HCT116 (cell line): ENCODE measurements at regions not wholly inside any gene's neighbourhood (a gene's known extent, or its start where the extent isn't known, plus 50 kb on each side); places are given as distances from the start of the nearest gene placed in this dataset.

ENCODE experiments used
- ATAC-seq: fragments of 200-7000 bp; cut with Tn5 transposase; 2 replicates; pipeline ENCODE4 v1.9.1; 2020; ENCODE audit warnings: mild to moderate bottlenecking, moderate library complexity
- BruUV-seq: library from RNA; stranded (reverse); fragments of 400-500 nt; replicated peaks from 2 replicates; lab custom pipeline; 2021; lab: Mats Ljungman, UMichigan
- CTCF ChIA-PET: fragments of 300-600 bp; sonication (Branson Sonifier 250); formaldehyde crosslinking; loops from one replicate; lab custom pipeline; 2021; ENCODE audit warnings: antibody characterized with exemption; lab: Charles Lee
- POLR2A ChIA-PET: fragments of 300-600, 350-600 bp; sonication (Branson Sonifier 250); formaldehyde crosslinking; loops from one replicate; lab custom pipeline; 2021; ENCODE audit warnings: antibody characterized with exemption; lab: Charles Lee
- RAD21 ChIA-PET, 2 experiments: fragments of 300-600 bp; sonication (Branson Sonifier 250); formaldehyde crosslinking; loops; one replicate each; lab custom pipeline; 2023; ENCODE audit warnings: low total read pairs in 2 of 2; ENCODE audit not compliant: uncharacterized antibody in 2 of 2, unreplicated experiment in 2 of 2, low non-redundant PET in 1 of 2; lab: Charles Lee
- DNase-seq: peaks from one replicate; pipeline ENCODE4 v3.0.0-alpha.2; 2010; ENCODE audit warnings: low read depth, low spot score
- H2AFZ ChIP-seq: fragments of 200-600 bp; shearing (Covaris generic), sonication (generic); 2 replicates; pipeline ENCODE4 v1.6.1; 2017; ENCODE audit warnings: low read depth, mixed run types, mixed read lengths, antibody characterized with exemption, low read length; ENCODE audit not compliant: poor library complexity, severe bottlenecking
- H3K27ac ChIP-seq: 2 replicates; pipeline ENCODE4 v1.5.1; 2012; ENCODE audit warnings: low read depth, low read length
- H3K27me3 ChIP-seq: fragments of 200-600 bp; sonication (generic); 2 replicates; pipeline ENCODE4 v1.6.1; 2016; ENCODE audit warnings: mixed run types, low read length, mixed read lengths; ENCODE audit not compliant: insufficient read depth
- H3K36me3 ChIP-seq, 2 experiments: fragments of 200-500 bp in 1 of 2; fragments of 200-600 bp in 1 of 2; sonication (Bioruptor generic) in 1 of 2; sonication (generic) in 1 of 2; 2 replicates each; pipeline versions ENCODE4 v1.5.1 to v1.6.1; 2014 to 2016; ENCODE audit warnings: low read length in 2 of 2, inconsistent platforms in 1 of 2, mixed read lengths in 1 of 2, mixed run types in 1 of 2; ENCODE audit not compliant: insufficient read depth in 2 of 2, control insufficient read depth in 1 of 2
- H3K4me1 ChIP-seq, 2 experiments: fragments of 200-600 bp in 1 of 2; sonication (generic) in 1 of 2; 2 replicates each; pipeline versions ENCODE4 v1.5.1 to v1.6.1; 2012 to 2017; ENCODE audit warnings: low read length in 2 of 2, inconsistent platforms in 1 of 2, mild to moderate bottlenecking in 1 of 2, mixed read lengths in 1 of 2, mixed run types in 1 of 2, moderate library complexity in 1 of 2; ENCODE audit not compliant: insufficient read depth in 2 of 2, control insufficient read depth in 1 of 2
- H3K4me2 ChIP-seq: fragments of 200-600 bp; sonication (generic); 2 replicates; pipeline ENCODE4 v1.6.1; 2017; ENCODE audit warnings: mixed run types, low read length, mixed read lengths
- H3K4me3 ChIP-seq, 2 experiments: fragments of 200-600 bp in 1 of 2; sonication (generic) in 1 of 2; replicated peaks in 1 of 2; 2 replicates each; pipeline ENCODE4 v1.5.1; 2011 to 2016; ENCODE audit warnings: low read length in 2 of 2, control low read depth in 1 of 2, low read depth in 1 of 2, mild to moderate bottlenecking in 1 of 2, mixed read lengths in 1 of 2, mixed run types in 1 of 2
- H3K79me2 ChIP-seq: fragments of 200-600 bp; sonication (generic); 2 replicates; pipeline ENCODE4 v1.6.1; 2017; ENCODE audit warnings: mild to moderate bottlenecking, mixed run types, low read length, moderate library complexity, mixed read lengths; ENCODE audit not compliant: insufficient read depth
- H3K9ac ChIP-seq: fragments of 200-600 bp; sonication (generic); 2 replicates; pipeline ENCODE4 v1.6.1; 2016; ENCODE audit warnings: low read length, mixed read lengths
- H3K9me2 ChIP-seq: fragments of 200-600 bp; sonication (generic), shearing (Covaris generic); 2 replicates; pipeline ENCODE4 v1.6.1; 2017; ENCODE audit warnings: mixed run types, mild to moderate bottlenecking, moderate library complexity; ENCODE audit not compliant: insufficient read depth
- H3K9me3 ChIP-seq, 2 experiments: fragments of 200-500 bp in 1 of 2; fragments of 200-600 bp in 1 of 2; sonication (Bioruptor generic) in 1 of 2; sonication (generic) in 1 of 2; 2 replicates each; pipeline ENCODE4 v1.6.1; 2014 to 2017; ENCODE audit warnings: low read length in 2 of 2, mixed read lengths in 2 of 2, inconsistent platforms in 1 of 2, low read depth in 1 of 2, mild to moderate bottlenecking in 1 of 2, mixed run types in 1 of 2, moderate library complexity in 1 of 2; ENCODE audit not compliant: control insufficient read depth in 1 of 2, insufficient read depth in 1 of 2
- H4K20me1 ChIP-seq: fragments of 200-600 bp; sonication (generic), shearing (Covaris generic); 2 replicates; pipeline ENCODE4 v1.6.1; 2017; ENCODE audit warnings: mixed run types, mild to moderate bottlenecking, moderate library complexity; ENCODE audit not compliant: insufficient read depth
- CBX3 ChIP-seq: IDR thresholded peaks from 2 replicates; pipeline ENCODE4 v1.6.1; 2012; ENCODE audit warnings: low read depth
- ELF1 ChIP-seq: IDR thresholded peaks from 2 replicates; pipeline ENCODE4 v1.6.1; 2012; ENCODE audit warnings: low read depth, borderline replicate concordance
- EZH2phosphoT487 ChIP-seq: fragments of 200-600 bp; IDR thresholded peaks from 2 replicates; pipeline ENCODE4 v1.6.1; 2018; ENCODE audit warnings: antibody characterized with exemption, borderline replicate concordance
- JUND ChIP-seq: IDR thresholded peaks from 2 replicates; pipeline ENCODE4 v1.6.1; 2012
- MAX ChIP-seq: IDR thresholded peaks from 2 replicates; pipeline ENCODE4 v1.6.1; 2012
- POLR2A ChIP-seq: IDR thresholded peaks from 2 replicates; pipeline ENCODE4 v1.7.0; 2011; ENCODE audit warnings: borderline replicate concordance; ENCODE audit not compliant: insufficient read depth, insufficient read length; ENCODE audit errors: extremely low read depth
- POLR2AphosphoS5 ChIP-seq: IDR thresholded peaks from 2 replicates; pipeline ENCODE4 v1.6.1; 2011; ENCODE audit warnings: mild to moderate bottlenecking, low read depth, low read length, moderate library complexity
- REST ChIP-seq: IDR thresholded peaks from 2 replicates; pipeline ENCODE4 v1.6.1; 2012; ENCODE audit warnings: low read depth
- SIN3A ChIP-seq: IDR thresholded peaks from 2 replicates; pipeline ENCODE4 v1.6.1; 2012; ENCODE audit warnings: low read depth
- SRF ChIP-seq: IDR thresholded peaks from 2 replicates; pipeline ENCODE4 v1.6.1; 2012; ENCODE audit warnings: low read depth
- TCF7L2 ChIP-seq: IDR thresholded peaks from 2 replicates; pipeline ENCODE4 v1.7.0; 2011; ENCODE audit warnings: borderline replicate concordance, inconsistent platforms; ENCODE audit not compliant: insufficient read depth, insufficient read length; ENCODE audit errors: extremely low read depth
- ZNF274 ChIP-seq: fragments of 200-500 bp; sonication (Bioruptor generic); IDR thresholded peaks from 2 replicates; pipeline ENCODE4 v1.6.1; 2014; ENCODE audit warnings: mild to moderate bottlenecking, low read depth, low read length, inconsistent platforms
- intact Hi-C: fragments of 100-400 bp; cut with micrococcal nuclease; formaldehyde crosslinking; loops from 2 replicates; pipeline ENCODE4 v1.10.0; 2022
- TF ChIP-seq, protein P1 (sequence below): IDR thresholded peaks from 2 replicates; pipeline ENCODE4 v1.6.1; 2012

DNA sequence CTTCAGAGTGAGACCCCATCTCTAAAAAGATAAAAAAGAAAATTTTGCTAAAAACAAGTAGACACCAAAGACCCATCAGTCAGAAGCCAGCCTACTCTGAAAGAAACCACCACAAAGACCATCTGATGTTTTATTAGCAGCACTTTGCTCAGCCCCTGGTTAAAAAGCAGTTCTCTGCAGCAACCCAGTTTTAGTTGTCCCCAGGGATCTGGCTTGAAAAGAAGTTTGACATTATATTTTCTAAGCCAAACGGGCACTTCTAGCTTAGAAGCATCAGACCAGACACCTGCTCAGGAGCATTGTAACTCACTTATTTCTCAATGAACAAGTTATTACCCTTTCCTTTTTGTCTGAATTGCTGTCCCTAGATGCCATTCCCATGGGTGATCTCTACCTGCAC lies 164.2 kb upstream of the ETAA1 start:
- Histone ChIP-seq H3K36me3 (no peaks in the 10 kb centered on the region), H3K9me3 (no peaks in the 10 kb centered on the region), H2AFZ (no peak overlapping the region), H3K4me2 (no peak overlapping the region), H3K79me2 (no peaks in the 10 kb centered on the region), H3K27ac (no peak overlapping the region), H3K4me3 (no peak overlapping the region), H3K27me3 (no peaks in the 10 kb centered on the region), H3K9me2 (no peaks in the 10 kb centered on the region), H4K20me1 (no peaks in the 10 kb centered on the region), H3K9ac (no peak overlapping the region), H3K4me1 (no peaks in the 10 kb centered on the region)
- CTCF ChIA-PET: no interaction called here
- no peak for DNase-seq
- RAD21 ChIA-PET: no interaction called here
- ATAC-seq: no peak
- POLR2A ChIA-PET: no interaction called here
- no TSS peak for BruUV-seq
- intact Hi-C loops: no loop called here
- no peak for TF ChIP-seq JUND
- no peak for TF ChIP-seq SRF
- no peak for TF ChIP-seq POLR2A
- no peak for TF ChIP-seq CBX3
- no peak for TF ChIP-seq SIN3A
- no peak for TF ChIP-seq REST
- no peak for TF ChIP-seq MAX
- no peak for TF ChIP-seq ZNF274
- TF ChIP-seq ELF1: no peak
- TF ChIP-seq TCF7L2: no peak
- TF ChIP-seq, protein P1, sequence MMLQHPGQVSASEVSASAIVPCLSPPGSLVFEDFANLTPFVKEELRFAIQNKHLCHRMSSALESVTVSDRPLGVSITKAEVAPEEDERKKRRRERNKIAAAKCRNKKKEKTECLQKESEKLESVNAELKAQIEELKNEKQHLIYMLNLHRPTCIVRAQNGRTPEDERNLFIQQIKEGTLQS: no peak
- TF ChIP-seq EZH2phosphoT487: no peak
- no peak for TF ChIP-seq POLR2AphosphoS5
- TF ChIP-seq, all 23 proteins: peak for 0
